ENCODE measurements at regions not wholly inside any gene's neighbourhood (a gene's known extent, or its start where the extent isn't known, plus 50 kb on each side); places are given as distances from the start of the nearest gene placed in this dataset.

DNA sequence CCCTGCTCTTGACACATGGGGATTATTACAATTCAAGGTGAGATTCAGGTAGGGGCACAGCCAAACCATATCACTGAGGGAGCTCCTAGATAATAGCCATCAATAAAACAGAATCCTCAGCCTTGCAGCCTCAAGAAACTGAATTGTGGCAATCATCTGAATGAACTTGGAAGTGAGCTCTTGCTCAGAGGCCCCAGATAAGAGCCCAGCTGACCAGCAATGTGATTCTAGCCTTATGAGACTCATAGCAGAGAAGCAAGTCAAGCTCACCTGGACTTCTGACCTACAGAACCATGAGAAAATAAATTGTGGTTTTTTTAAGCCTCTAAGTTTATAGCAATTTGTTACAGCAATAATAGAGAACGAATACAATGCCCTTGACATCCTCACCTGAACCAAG lies 302.5 kb downstream of the LTN1 start:
- Histone ChIP-seq H3F3A (ENCODE audit: control insufficient read depth, insufficient read depth) (no peaks in the 10 kb centered on the region), H3K36me3 (ENCODE audit: control insufficient read depth, low read length) (no peaks in the 10 kb centered on the region), H3K4me2 (ENCODE audit: low read length) (no peak overlapping the region), H3K27me3 (ENCODE audit: control insufficient read depth, low read length) (no peaks in the 10 kb centered on the region), H4K20me1 (ENCODE audit: control insufficient read depth, insufficient read depth, low read depth, low read length) (no peaks in the 10 kb centered on the region), H3K79me2 (ENCODE audit: control insufficient read depth, low read length) (no peaks in the 10 kb centered on the region), H3K9me3 (ENCODE audit: control insufficient read depth, insufficient read depth, low read length) (no peaks in the 10 kb centered on the region; the same call in 1 of the 2 replicates), H3K27ac (ENCODE audit: low read depth, low read length) (no peak overlapping the region), H3K9me2 (replicated peaks; ENCODE audit: control insufficient read depth, low read length) (no peaks in the 10 kb centered on the region), H3K4me1 (ENCODE audit: control insufficient read depth, low read length) (no peaks in the 10 kb centered on the region), H3K4me3 (ENCODE audit: low read length) (no peak overlapping the region)
- TF ChIP-seq, protein P1, sequence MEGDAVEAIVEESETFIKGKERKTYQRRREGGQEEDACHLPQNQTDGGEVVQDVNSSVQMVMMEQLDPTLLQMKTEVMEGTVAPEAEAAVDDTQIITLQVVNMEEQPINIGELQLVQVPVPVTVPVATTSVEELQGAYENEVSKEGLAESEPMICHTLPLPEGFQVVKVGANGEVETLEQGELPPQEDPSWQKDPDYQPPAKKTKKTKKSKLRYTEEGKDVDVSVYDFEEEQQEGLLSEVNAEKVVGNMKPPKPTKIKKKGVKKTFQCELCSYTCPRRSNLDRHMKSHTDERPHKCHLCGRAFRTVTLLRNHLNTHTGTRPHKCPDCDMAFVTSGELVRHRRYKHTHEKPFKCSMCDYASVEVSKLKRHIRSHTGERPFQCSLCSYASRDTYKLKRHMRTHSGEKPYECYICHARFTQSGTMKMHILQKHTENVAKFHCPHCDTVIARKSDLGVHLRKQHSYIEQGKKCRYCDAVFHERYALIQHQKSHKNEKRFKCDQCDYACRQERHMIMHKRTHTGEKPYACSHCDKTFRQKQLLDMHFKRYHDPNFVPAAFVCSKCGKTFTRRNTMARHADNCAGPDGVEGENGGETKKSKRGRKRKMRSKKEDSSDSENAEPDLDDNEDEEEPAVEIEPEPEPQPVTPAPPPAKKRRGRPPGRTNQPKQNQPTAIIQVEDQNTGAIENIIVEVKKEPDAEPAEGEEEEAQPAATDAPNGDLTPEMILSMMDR (IDR thresholded peaks at IDR 0.05; ENCODE audit: low read depth, low read length, poor library complexity, severe bottlenecking), result no peak
- no peak for TF ChIP-seq EZH2phosphoT487 (IDR thresholded peaks at IDR 0.05; ENCODE audit: borderline replicate concordance, low read length)

DNA sequence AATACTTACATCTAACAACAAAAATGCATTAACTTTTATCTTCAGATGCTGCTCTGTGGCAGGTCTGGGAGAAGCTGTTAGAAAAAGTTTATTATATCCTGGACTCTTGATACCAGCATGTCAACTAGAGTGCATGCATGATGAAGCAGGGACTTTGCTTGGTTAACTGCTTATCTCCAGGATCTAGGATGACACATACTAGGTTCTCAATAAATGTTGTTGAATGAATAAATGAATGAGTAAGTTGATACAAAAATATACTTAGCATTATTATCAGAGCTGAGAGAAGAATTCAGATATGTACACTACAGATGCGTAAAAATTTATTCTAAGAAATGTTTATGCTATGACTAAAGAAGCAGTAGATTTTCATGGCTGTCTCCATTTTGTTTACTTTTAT lies 304.3 kb downstream of the LTN1 start:
- Histone ChIP-seq H3K27ac (ENCODE audit: low read depth, low read length) (no peak overlapping the region), H3K79me2 (ENCODE audit: control insufficient read depth, low read length) (no peaks in the 10 kb centered on the region), H3K27me3 (ENCODE audit: control insufficient read depth, low read length) (no peaks in the 10 kb centered on the region), H3K9me2 (replicated peaks; ENCODE audit: control insufficient read depth, low read length) (no peaks in the 10 kb centered on the region), H3K36me3 (ENCODE audit: control insufficient read depth, low read length) (no peaks in the 10 kb centered on the region), H4K20me1 (ENCODE audit: control insufficient read depth, insufficient read depth, low read depth, low read length) (no peaks in the 10 kb centered on the region), H3K4me1 (ENCODE audit: control insufficient read depth, low read length) (no peaks in the 10 kb centered on the region), H3K4me3 (ENCODE audit: low read length) (no peak overlapping the region), H3K9me3 (ENCODE audit: control insufficient read depth, insufficient read depth, low read length) (no peaks in the 10 kb centered on the region), H3F3A (ENCODE audit: control insufficient read depth, insufficient read depth) (no peaks in the 10 kb centered on the region), H3K4me2 (ENCODE audit: low read length) (no peak overlapping the region)
- TF ChIP-seq, protein P1 (IDR thresholded peaks at IDR 0.05; ENCODE audit: low read depth, low read length, poor library complexity, severe bottlenecking), result no peak
- no peak for TF ChIP-seq EZH2phosphoT487 (IDR thresholded peaks at IDR 0.05; ENCODE audit: borderline replicate concordance, low read length)

DNA sequence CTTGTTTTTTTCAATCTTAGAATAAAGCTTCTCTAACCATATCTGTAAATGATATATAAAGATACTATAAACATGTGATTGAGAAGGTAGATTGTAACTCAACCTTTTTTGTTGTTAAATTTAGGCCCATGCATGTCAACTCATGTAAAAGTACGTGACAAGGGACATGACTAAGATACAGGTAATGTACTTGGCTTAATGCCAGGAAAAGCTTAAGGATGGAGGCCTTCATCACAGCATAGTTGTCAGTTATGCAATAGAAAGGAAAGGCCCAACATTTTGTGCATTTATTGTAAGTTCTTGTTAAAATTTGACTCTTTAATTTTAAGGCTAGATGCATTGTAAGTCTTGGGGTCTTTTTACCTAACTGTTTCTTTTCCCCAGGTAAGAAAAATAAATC lies 305.1 kb downstream of the LTN1 start:
- H3K27me3 ChIP-seq (ENCODE audit: control insufficient read depth, low read length), result no peaks in the 10 kb centered on the region
- H3K4me2 ChIP-seq (ENCODE audit: low read length), result no peak overlapping the region
- H3K79me2 ChIP-seq (ENCODE audit: control insufficient read depth, low read length), result no peaks in the 10 kb centered on the region
- H3F3A ChIP-seq (ENCODE audit: control insufficient read depth, insufficient read depth), result no peaks in the 10 kb centered on the region
- no peaks in the 10 kb centered on the region for H3K9me3 ChIP-seq (ENCODE audit: control insufficient read depth, insufficient read depth, low read length)
- H4K20me1 ChIP-seq (ENCODE audit: control insufficient read depth, insufficient read depth, low read depth, low read length), result no peaks in the 10 kb centered on the region
- H3K9me2 ChIP-seq (replicated peaks; ENCODE audit: control insufficient read depth, low read length), result no peaks in the 10 kb centered on the region
- no peaks in the 10 kb centered on the region for H3K36me3 ChIP-seq (ENCODE audit: control insufficient read depth, low read length)
- no peaks in the 10 kb centered on the region for H3K4me1 ChIP-seq (ENCODE audit: control insufficient read depth, low read length)
- no peak overlapping the region for H3K4me3 ChIP-seq (ENCODE audit: low read length)
- TF ChIP-seq EZH2phosphoT487 (IDR thresholded peaks at IDR 0.05; ENCODE audit: borderline replicate concordance, low read length), result no peak
- TF ChIP-seq, protein P1 (IDR thresholded peaks at IDR 0.05; ENCODE audit: low read depth, low read length, poor library complexity, severe bottlenecking), result no peak
- no peak overlapping the region for H3K27ac ChIP-seq (ENCODE audit: low read depth, low read length)
